Mesendoderm (in vitro differentiated cells): ENCODE measurements at regions not wholly inside any gene's neighbourhood (a gene's known extent, or its start where the extent isn't known, plus 50 kb on each side); places are given as distances from the start of the nearest gene placed in this dataset.

Experiments
- DNase-seq: peaks from one replicate; pipeline ENCODE4 v3.0.0; 2013
- H2AK5ac ChIP-seq: 2 replicates; pipeline ENCODE4 v1.6.1; 2013; ENCODE audit warnings: low read length, inconsistent platforms
- H2BK120ac ChIP-seq: 2 replicates; pipeline ENCODE4 v1.6.1; 2013; ENCODE audit warnings: low read depth, mild to moderate bottlenecking, low read length, moderate library complexity, mixed read lengths
- H2BK15ac ChIP-seq: replicated peaks from 2 replicates; pipeline ENCODE4 v1.6.1; 2013; ENCODE audit warnings: low read depth, mild to moderate bottlenecking, moderate library complexity
- H2BK5ac ChIP-seq: 2 replicates; pipeline ENCODE4 v1.6.1; 2013; ENCODE audit warnings: low read length, inconsistent platforms
- H3K18ac ChIP-seq: 2 replicates; pipeline ENCODE4 v1.6.1; 2013; ENCODE audit warnings: mild to moderate bottlenecking, low read length, mixed read lengths
- H3K23ac ChIP-seq: one replicate; pipeline ENCODE4 v1.6.1; 2013; ENCODE audit warnings: low read length
- H3K27ac ChIP-seq: 2 replicates; pipeline ENCODE4 v1.5.1; 2013; ENCODE audit warnings: low read depth, mild to moderate bottlenecking, inconsistent platforms, low read length, moderate library complexity
- H3K27me3 ChIP-seq: 2 replicates; pipeline ENCODE4 v1.6.1; 2013; ENCODE audit warnings: low read length, control low read depth, mild to moderate bottlenecking, inconsistent platforms; ENCODE audit not compliant: insufficient read depth, poor library complexity
- H3K36me3 ChIP-seq: 2 replicates; pipeline ENCODE4 v1.6.1; 2013; ENCODE audit warnings: low read length, inconsistent platforms; ENCODE audit not compliant: control insufficient read depth, insufficient read depth
- H3K4ac ChIP-seq: one replicate; pipeline ENCODE4 v1.6.1; 2013; ENCODE audit warnings: low read depth, mild to moderate bottlenecking, low read length, moderate library complexity
- H3K4me1 ChIP-seq: 2 replicates; pipeline ENCODE4 v1.6.1; 2013; ENCODE audit warnings: low read depth, low read length, inconsistent platforms; ENCODE audit not compliant: control insufficient read depth
- H3K4me2 ChIP-seq: 2 replicates; pipeline ENCODE4 v1.6.1; 2013; ENCODE audit warnings: low read length
- H3K4me3 ChIP-seq: 2 replicates; pipeline ENCODE4 v1.5.1; 2013; ENCODE audit warnings: mild to moderate bottlenecking, low read length
- H3K56ac ChIP-seq: one replicate; pipeline ENCODE4 v1.6.1; 2013; ENCODE audit warnings: low read length
- H3K79me1 ChIP-seq: 2 replicates; pipeline ENCODE4 v1.6.1; 2013; ENCODE audit warnings: low read length, inconsistent platforms
- H3K79me2 ChIP-seq: 2 replicates; pipeline ENCODE4 v1.6.1; 2013; ENCODE audit warnings: mild to moderate bottlenecking, low read length; ENCODE audit not compliant: control insufficient read depth, insufficient read depth
- H3K9ac ChIP-seq: 2 replicates; pipeline ENCODE4 v1.6.1; 2013; ENCODE audit warnings: low read length, inconsistent platforms
- H4K5ac ChIP-seq: one replicate; pipeline ENCODE4 v1.6.1; 2013; ENCODE audit warnings: low read length
- H4K8ac ChIP-seq: one replicate; pipeline ENCODE4 v1.6.1; 2013; ENCODE audit warnings: low read depth, mild to moderate bottlenecking, control low read depth, low read length, moderate library complexity
- WGBS: extraction: QIAGEN DNeasy Blood & Tissue Kit; methylation state at CpG from one replicate; pipeline ENCODE4 v1.1.7; 2013; ENCODE audit warnings: low lambda C conversion rate, missing lambda C conversion rate; ENCODE audit not compliant: insufficient coverage; ENCODE audit errors: extremely low coverage; 5-methylcytosine and 5-hydroxymethylcytosine counted together

DNA sequence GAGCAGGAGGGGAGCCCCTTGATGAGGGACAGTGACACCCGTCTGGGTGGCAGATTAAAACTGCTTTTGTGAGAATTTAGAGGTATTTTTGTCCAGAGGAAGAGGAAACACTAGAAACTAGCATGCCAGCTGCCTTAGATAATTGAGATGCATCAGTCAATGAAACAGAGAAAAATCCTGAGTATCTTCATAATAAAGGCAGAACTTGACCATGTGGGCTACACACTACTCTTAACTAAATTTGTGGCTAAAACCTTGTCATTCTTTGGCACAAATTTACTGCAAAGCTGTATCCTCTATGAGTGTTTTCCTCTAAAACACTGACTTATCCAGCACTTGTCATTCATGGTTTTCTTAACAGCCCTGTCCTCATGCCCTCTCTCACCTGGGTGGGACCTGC, 259.7 kb upstream of the TPM1 start:
- H3K4ac ChIP-seq = no peak overlapping the region
- no peak overlapping the region for H4K5ac ChIP-seq
- H4K8ac ChIP-seq = no peak overlapping the region
- H3K4me1 ChIP-seq = no peaks in the 10 kb centered on the region
- no peak overlapping the region for H3K23ac ChIP-seq
- no peak for DNase-seq
- no peak overlapping the region for H3K4me3 ChIP-seq
- no peaks in the 10 kb centered on the region for H3K79me2 ChIP-seq
- no peak overlapping the region for H3K9ac ChIP-seq
- H2BK120ac ChIP-seq = no peak overlapping the region
- no peaks in the 10 kb centered on the region for H3K36me3 ChIP-seq
- no peak overlapping the region for H3K56ac ChIP-seq
- H3K27ac ChIP-seq = no peak overlapping the region
- no peak overlapping the region for H2BK5ac ChIP-seq
- H2BK15ac ChIP-seq = no peak overlapping the region
- no peak overlapping the region for H3K18ac ChIP-seq
- H2AK5ac ChIP-seq = no peak overlapping the region
- no peaks in the 10 kb centered on the region for H3K79me1 ChIP-seq
- H3K27me3 ChIP-seq = no peaks in the 10 kb centered on the region
- no peak overlapping the region for H3K4me2 ChIP-seq
- WGBS = no CpG with 5 or more reads among the region's 1 CpG

GRCh38 chr15:62783303-62783957, 259.1 kb upstream of the TPM1 start:
- Histone ChIP-seq H4K8ac (no peak overlapping the region), H3K56ac (no peak overlapping the region), H2AK5ac (no peak overlapping the region), H3K4me2 (no peak overlapping the region), H3K4me3 (no peak overlapping the region), H3K18ac (no peak overlapping the region), H3K36me3 (no peaks in the 10 kb centered on the region), H4K5ac (no peak overlapping the region), H3K4me1 (no peaks in the 10 kb centered on the region), H2BK5ac (no peak overlapping the region), H3K9ac (no peak overlapping the region), H3K27me3 (no peaks in the 10 kb centered on the region), H3K4ac (no peak overlapping the region), H3K23ac (no peak overlapping the region), H3K79me1 (no peaks in the 10 kb centered on the region), H3K27ac (no peak overlapping the region), H2BK15ac (no peak overlapping the region), H2BK120ac (no peak overlapping the region), H3K79me2 (no peaks in the 10 kb centered on the region)
- no CpG with 5 or more reads among the region's 14 CpGs for WGBS
- no peak for DNase-seq

DNA sequence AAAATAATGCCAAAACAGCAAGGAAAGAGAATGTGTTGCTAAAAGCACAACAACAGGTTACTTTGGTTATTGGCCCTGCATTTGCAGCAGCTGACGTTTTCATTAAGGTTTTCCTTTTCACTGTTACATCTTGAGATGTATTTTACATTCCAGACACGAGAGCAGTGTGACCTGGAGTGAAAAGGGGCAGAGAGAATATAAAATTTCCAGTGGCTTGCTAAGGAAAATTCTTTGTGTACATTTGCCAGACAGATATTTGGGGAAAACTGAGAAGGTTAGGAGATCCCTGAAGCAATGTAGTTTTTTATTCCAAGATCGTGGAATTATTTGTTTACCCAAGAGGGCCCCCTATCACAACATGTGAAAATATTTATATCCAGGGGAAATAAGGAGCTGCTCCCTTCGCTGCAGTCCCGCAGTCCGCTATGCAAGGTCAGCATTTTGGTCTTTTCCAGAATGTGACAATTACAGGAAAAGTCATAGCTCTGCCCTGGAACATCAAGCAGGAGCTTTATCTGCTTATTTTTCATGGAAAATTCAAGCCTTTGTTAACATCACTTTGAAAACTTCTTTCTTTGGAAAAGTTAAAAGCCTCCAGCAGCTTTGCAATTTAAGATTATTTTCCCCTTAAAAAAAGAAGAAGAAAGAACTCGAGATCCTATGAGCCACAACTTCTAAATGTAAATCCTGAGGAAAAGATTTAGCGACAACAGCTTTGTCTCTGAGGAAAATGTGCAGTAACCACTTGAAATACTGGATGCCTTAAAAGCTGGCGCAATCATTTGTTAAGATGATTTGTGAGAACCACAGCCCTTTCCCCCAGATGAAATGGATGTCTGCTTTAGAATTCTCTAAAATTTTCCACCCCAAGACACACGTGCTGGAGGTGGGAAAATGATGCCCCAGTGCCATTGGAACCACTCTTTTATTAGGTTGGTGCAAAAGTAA, 256.4 kb upstream of the TPM1 start:
- no peak overlapping the region for H3K4me2 ChIP-seq
- H4K8ac ChIP-seq = no peak overlapping the region
- no peak overlapping the region for H2BK15ac ChIP-seq
- no peak overlapping the region for H3K4me3 ChIP-seq
- H2AK5ac ChIP-seq = no peak overlapping the region
- no CpG with 5 or more reads among the region's 10 CpGs for WGBS
- H3K4ac ChIP-seq = no peak overlapping the region
- no peak overlapping the region for H2BK5ac ChIP-seq
- H3K23ac ChIP-seq = no peak overlapping the region
- H3K79me1 ChIP-seq = no peaks in the 10 kb centered on the region
- no peak overlapping the region for H3K18ac ChIP-seq
- DNase-seq = no peak
- no peak overlapping the region for H3K56ac ChIP-seq
- H3K79me2 ChIP-seq = no peaks in the 10 kb centered on the region
- H3K27me3 ChIP-seq = no peaks in the 10 kb centered on the region
- no peak overlapping the region for H2BK120ac ChIP-seq
- no peaks in the 10 kb centered on the region for H3K36me3 ChIP-seq
- H3K27ac ChIP-seq = no peak overlapping the region
- no peak overlapping the region for H3K9ac ChIP-seq
- H3K4me1 ChIP-seq = no peaks in the 10 kb centered on the region
- no peak overlapping the region for H4K5ac ChIP-seq

DNA sequence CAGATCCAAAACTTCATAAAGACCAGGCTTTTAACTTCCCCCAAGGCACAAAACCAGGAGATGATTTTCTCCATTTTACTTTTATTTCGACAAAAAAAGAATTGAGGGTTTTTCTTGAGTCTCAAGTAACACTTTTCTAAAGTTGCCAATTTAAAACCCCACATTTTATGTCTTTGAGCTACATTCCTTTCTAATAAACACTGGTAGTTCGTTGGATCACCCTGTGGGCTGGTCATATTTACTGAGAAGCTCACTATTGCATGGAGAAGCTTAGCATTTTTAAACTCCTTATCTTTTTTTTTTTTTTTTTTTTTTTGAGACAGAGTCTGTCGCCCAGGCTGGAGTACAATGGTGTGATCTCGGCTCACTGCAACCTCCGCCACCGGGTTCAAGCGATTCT, 255.1 kb upstream of the TPM1 start:
- Histone ChIP-seq H3K79me1 (no peaks in the 10 kb centered on the region), H2AK5ac (no peak overlapping the region), H3K79me2 (no peaks in the 10 kb centered on the region), H2BK120ac (no peak overlapping the region), H3K56ac (no peak overlapping the region), H3K36me3 (no peaks in the 10 kb centered on the region), H2BK15ac (no peak overlapping the region), H3K18ac (no peak overlapping the region), H3K4me3 (no peak overlapping the region), H3K27me3 (no peaks in the 10 kb centered on the region), H3K4ac (no peak overlapping the region), H4K8ac (no peak overlapping the region), H3K4me2 (no peak overlapping the region), H2BK5ac (no peak overlapping the region), H3K27ac (no peak overlapping the region), H3K9ac (no peak overlapping the region), H3K4me1 (peaks cover 2% of the 10 kb centered on the region), H3K23ac (no peak overlapping the region), H4K5ac (no peak overlapping the region)
- no CpG with 5 or more reads among the region's 7 CpGs for WGBS
- DNase-seq = no peak

DNA sequence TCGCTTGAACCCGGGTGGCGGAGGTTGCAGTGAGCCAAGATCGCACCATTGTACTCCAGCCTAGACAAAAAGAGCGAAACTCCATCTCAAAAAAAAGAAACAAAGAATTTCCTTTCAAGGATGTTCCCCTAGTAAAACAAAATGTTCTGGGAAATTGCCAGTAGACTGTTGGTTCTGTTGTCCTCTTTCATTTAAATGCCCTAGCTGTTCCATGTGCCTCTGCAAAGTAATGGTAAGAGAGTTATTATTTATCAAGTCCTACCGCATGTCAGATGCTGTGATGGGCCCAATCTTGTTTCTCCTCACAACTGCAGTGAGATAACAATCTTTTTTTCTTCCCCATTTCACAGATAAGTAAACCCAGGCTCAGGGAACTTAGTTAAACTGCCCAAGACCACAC, 254.3 kb upstream of the TPM1 start:
- Histone ChIP-seq H3K18ac (no peak overlapping the region), H3K27ac (no peak overlapping the region), H3K79me2 (no peaks in the 10 kb centered on the region), H3K4me1 (peaks cover 2% of the 10 kb centered on the region), H3K23ac (no peak overlapping the region), H2AK5ac (no peak overlapping the region), H3K4me2 (no peak overlapping the region), H2BK120ac (no peak overlapping the region), H3K9ac (no peak overlapping the region), H3K56ac (no peak overlapping the region), H3K79me1 (no peaks in the 10 kb centered on the region), H2BK15ac (no peak overlapping the region), H3K36me3 (no peaks in the 10 kb centered on the region), H3K4me3 (no peak overlapping the region), H3K4ac (no peak overlapping the region), H4K8ac (no peak overlapping the region), H3K27me3 (no peaks in the 10 kb centered on the region), H2BK5ac (no peak overlapping the region), H4K5ac (no peak overlapping the region)
- WGBS = no CpG with 5 or more reads among the region's 6 CpGs
- DNase-seq = no peak
